ENCODE measurements at regions not wholly inside any gene's neighbourhood (a gene's known extent, or its start where the extent isn't known, plus 50 kb on each side); places are given as distances from the start of the nearest gene placed in this dataset.
"Not testable (repeated sequence)": the region's sequence is repeated elsewhere in the genome, so short reads cannot be mapped to it uniquely, and the experiment has no call there.

DNA sequence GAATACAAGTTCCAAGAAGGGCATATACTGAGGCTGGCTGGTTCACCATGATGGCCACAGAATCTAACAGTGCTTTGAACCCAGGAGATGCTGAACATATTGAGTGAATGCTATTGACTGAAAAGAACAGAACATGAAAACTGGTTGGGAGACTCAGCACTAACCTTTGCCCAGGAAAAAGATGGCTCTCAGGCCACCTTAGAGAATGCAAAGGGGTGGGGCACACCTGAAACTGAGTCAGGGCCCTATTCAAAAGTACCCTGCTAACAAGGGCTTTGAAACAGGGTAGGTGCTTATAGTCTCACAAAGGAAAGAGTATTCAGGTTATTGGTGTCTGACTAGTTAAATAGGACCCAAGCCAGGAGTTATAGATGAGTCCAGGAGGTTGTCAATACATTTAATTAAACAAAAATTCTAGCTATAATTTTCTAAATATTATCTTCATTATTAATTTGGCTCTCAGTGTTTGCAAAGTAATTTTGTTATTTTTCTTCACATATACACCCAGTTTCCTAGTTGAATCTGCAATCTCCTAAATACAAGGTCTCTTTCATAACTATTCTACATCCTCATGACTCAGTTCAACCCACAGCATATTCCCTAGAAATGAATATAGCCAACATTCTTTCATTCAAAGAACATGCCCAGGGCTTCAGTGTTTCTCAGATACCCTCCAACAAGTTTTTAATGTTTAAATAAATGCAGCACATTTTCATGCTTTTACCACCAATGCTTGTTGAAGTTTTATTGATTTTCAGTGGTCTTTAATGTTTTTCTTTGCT, 144.2 kb upstream of the RAPGEF2 start:
- Histone ChIP-seq H3K4me3 (no peak overlapping the region), H3K4me1 (no peaks in the 10 kb centered on the region), H3K27me3 (replicated peaks in 1 of 7) (no peaks in the 10 kb centered on the region), H3K27ac (no peak overlapping the region), H3K36me3 (no peaks in the 10 kb centered on the region), H3K9me3 (peaks cover 0 to 4% (median under 1%) of the 10 kb centered on the region in 8 donors)
- no peak for DNase-seq
- intact Hi-C loops (cut with DNase I; ENCODE audit: low total_unique reads) = no loop called here
- TF ChIP-seq CTCF (IDR thresholded peaks at IDR 0.05 in 8 of 11, conservative IDR thresholded peaks at IDR 0.05 in 3 of 11) (no peak), POLR2AphosphoS5 (IDR thresholded peaks at IDR 0.05) (no peak), POLR2A (IDR thresholded peaks at IDR 0.05) (no peak)

- TF ChIP-seq POLR2AphosphoS5 (IDR thresholded peaks at IDR 0.05) = no peak
- no peak for TF ChIP-seq POLR2A (IDR thresholded peaks at IDR 0.05)
- no peak for TF ChIP-seq CTCF (IDR thresholded peaks at IDR 0.05 in 8 of 11, conservative IDR thresholded peaks at IDR 0.05 in 3 of 11)
- Histone ChIP-seq H3K4me3 (no peak overlapping the region), H3K27me3 (replicated peaks in 1 of 7) (no peaks in the 10 kb centered on the region), H3K27ac (no peak overlapping the region), H3K9me3 (no peaks in the 10 kb centered on the region), H3K36me3 (no peaks in the 10 kb centered on the region), H3K4me1 (no peaks in the 10 kb centered on the region)
- no peak for DNase-seq
- WGBS, 5 donors = 75 to 86% (median 79%) methylated on average over 2 of the region's 2 CpGs
- intact Hi-C loops (cut with DNase I; ENCODE audit: low total_unique reads) = no loop called here
These were observed 140.5 kb upstream of the RAPGEF2 start for GRCh38 chr4:158962393-158962792.

DNA sequence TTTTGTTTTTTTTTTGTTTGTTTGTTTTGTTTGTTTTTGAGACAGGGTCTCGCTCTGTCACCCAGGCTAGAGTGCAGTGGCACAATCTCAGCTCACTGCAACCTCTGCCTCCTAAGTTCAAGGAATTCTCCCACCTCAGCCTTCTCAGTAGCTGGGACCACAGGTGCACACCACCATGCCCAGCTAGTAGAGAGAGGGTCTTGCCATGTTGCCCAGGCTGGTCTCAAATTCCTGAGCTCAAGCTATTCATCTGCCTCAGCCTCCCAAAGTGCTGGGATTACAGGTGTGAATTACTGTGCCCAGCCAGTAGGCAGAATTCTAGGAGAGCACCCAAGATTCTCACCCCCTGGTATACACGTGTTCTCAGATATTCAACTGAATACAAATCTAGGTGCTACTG, 139.6 kb upstream of the RAPGEF2 start:
- intact Hi-C loops (cut with DNase I; ENCODE audit: low total_unique reads) = not testable (repeated sequence)
- 92 to 93% (median 93%) methylated on average over 2 of the region's 2 CpGs for WGBS, 5 donors

GRCh38 chr4:158964114-158964727, 138.7 kb upstream of the RAPGEF2 start:
- intact Hi-C loops (cut with DNase I; ENCODE audit: low total_unique reads) = no loop called here
- 86 to 95% (median 89%) methylated on average over 5 of the region's 5 CpGs for WGBS, 5 donors
- TF ChIP-seq POLR2AphosphoS5 (IDR thresholded peaks at IDR 0.05) = no peak
- TF ChIP-seq CTCF (IDR thresholded peaks at IDR 0.05 in 8 of 11, conservative IDR thresholded peaks at IDR 0.05 in 3 of 11) = no peak
- no peak for TF ChIP-seq POLR2A (IDR thresholded peaks at IDR 0.05)

More for the DNA sequence above, 139.6 kb upstream of the RAPGEF2 start:
- not testable (repeated sequence) for DNase-seq; H3K27ac ChIP-seq; H3K4me3 ChIP-seq; H3K4me1 ChIP-seq; H3K36me3 ChIP-seq; H3K27me3 ChIP-seq (replicated peaks in 1 of 7); H3K9me3 ChIP-seq

More at GRCh38 chr4:158964114-158964727, 138.7 kb upstream of the RAPGEF2 start:
- no peak for DNase-seq
- no peak overlapping the region for H3K4me3 ChIP-seq
- H3K27me3 ChIP-seq (replicated peaks in 1 of 7) = no peaks in the 10 kb centered on the region
- no peak overlapping the region for H3K27ac ChIP-seq
- H3K4me1 ChIP-seq = no peaks in the 10 kb centered on the region
- no peaks in the 10 kb centered on the region for H3K9me3 ChIP-seq
- no peaks in the 10 kb centered on the region for H3K36me3 ChIP-seq
